Inferior parietal cortex (tissue), 1 donor: ENCODE measurements at regions not wholly inside any gene's neighbourhood (a gene's known extent, or its start where the extent isn't known, plus 50 kb on each side); places are given as distances from the start of the nearest gene placed in this dataset.

Source experiments
- DNase-seq: peaks from one replicate; pipeline ENCODE4 v3.0.0-alpha.2; 2016; ENCODE audit errors: extremely low spot score

GRCh38 chr10:85213493-85213892 lies 885.1 kb downstream of the CCSER2 start:
- DNase-seq, result no peak

DNA sequence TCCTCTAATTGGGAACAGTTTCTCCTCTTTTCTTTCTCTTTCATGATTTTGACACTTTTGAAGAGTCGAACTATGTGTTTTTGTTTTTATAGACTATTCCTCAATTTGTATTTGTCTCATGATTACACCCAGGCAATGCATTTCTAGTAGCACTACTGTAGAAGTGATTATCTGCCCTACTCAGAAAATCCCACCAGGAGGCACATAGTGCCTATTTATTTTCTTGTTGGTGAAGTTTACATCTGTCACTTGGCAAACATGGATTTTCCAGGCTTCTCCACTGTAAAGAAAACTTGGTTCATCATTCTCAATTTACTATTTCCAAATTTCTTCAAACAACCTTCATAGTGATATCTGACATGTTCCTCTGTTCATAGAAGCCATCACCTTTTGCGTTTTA lies 893.9 kb downstream of the CCSER2 start:
- peak; percentile 3 for DNase-seq

GRCh38 chr10:85224366-85224940 lies 896.1 kb downstream of the CCSER2 start:
- DNase-seq, result no peak

DNA sequence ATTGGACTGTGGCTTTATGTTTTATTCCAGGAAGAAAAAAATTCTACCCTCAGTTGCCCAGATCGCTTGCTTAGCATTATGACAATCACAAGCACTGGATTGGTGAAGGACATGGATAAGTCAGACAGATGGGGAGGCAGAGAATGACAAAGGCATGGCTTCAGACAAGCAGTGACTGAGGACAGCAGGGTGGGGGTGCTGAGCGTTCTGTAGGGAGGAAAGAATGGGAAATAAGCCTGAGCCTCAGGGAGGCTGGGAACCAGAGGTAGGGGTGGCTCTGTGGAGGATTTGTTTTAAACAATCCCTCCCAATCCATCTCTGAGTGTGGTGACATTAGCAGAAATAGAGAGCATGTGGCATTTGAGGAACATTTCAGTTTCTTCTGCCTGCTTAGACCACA lies 896.9 kb downstream of the CCSER2 start:
- no peak for DNase-seq

- no peak for DNase-seq
These were observed 898.2 kb downstream of the CCSER2 start for GRCh38 chr10:85226596-85226995.

- DNase-seq, result no peak
These were observed 900.3 kb downstream of the CCSER2 start for GRCh38 chr10:85228726-85229125.

DNA sequence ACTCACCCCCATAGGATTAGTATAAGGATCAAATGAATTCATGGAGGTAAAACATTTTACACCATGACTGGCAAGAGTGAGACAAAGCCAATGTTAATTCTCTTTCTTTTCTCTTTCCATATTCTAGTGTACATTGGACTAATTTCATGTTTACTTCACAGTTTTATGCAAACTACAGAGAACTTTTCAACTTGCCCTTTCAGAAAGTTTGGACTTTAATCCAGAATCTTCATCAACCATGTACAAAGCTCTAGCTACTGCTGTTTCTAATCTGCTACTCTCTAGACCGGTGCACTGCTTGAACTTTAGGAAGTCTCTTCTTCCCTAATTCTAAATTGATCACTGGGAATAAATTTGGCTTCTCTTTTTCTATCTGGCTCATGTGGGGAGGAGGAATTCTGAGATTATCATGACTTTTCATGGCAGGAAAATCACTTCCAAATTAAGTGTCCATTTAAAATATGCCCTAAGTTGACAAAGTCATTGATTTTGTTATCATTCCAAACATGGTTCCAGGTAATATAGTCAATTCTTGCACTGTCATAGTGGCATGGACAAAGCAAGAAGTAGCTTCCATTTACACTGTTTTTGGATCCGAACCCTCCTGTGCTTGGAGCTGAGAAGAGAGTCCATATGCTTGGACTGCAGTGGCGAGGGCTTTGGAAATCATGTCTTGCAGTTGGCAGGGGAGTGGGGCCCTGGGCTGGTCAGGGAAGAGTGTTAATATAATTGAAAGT lies 903.3 kb downstream of the CCSER2 start:
- no peak for DNase-seq

DNA sequence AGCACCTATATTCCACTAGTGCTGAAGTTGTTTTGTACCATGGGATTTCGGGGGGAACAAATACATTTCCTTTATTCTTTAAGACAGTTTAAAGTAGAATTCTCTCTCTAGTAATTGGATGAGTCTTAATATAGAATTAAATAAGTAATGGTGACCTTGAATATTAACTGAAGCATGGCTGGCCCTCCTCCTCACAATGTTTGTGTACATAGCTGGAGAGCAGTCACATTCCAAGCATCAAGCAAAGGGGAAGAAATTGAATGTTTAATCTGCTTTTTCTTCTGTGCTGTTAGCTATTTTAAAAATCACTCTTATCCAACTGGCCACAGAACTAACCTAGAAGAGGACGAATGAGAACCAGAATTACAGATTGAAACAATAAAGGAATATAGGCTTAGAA lies 906.9 kb downstream of the CCSER2 start:
- no peak for DNase-seq

DNA sequence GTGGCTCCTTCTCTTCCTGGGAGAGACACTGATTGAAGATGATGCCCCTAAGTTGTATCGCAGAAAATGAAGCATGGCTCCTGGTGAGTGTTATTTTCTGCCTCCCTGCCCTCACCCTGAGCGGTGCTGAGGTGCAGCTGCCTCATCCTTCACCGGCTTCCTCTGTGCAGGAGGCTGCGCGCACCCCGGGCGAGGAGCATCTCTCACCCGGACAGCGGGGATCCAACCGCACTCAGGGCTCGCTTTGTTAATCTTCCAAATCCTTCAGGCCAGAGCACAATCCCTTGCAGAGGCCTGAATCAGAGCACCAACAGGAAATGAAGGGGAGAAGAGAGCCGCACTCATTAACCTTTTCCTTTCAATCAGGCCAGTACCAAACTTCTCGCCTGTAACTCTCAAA lies 910.3 kb downstream of the CCSER2 start:
- DNase-seq, result no peak

GRCh38 chr10:85250304-85250703 lies 921.9 kb downstream of the CCSER2 start:
- no peak for DNase-seq

- no peak for DNase-seq
These were observed 928.1 kb downstream of the CCSER2 start for GRCh38 chr10:85256481-85256880.

DNA sequence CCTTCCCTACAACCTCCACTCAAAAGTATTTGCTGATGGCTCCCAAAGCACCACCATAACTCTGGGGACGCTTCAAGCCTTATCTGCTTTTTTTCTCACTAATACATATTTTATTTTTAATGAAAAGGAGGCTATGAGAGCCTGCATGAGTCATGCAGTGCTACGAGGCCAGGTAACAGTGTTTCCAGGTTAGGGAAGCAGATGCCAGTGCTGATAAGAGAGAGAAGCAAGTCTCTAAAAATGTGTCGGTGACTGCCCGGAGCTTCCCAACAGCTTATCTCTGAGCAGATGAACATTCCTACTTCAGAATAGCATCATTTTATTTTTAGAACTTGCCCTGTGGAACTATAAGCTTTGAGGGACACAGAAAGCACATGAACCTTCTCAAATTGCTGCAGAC lies 931.5 kb downstream of the CCSER2 start:
- DNase-seq, result no peak

DNA sequence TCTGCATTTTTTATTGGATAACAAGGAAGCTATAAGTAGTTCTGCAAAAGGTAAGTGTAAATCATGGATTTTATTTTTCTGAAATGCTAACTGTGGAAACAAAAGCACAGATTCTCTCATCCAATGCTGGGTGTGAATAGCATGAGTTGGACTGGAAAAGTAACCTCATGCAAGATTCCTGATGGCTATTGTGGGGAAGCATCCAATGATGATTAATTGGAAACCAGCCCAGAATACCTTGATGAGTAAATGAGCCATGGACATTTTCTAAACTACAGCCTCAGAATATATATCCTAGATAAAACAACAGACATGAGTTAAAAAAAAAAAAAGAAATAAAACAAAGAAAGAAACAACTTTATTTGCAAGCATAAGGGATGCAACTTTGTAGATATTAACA lies 934.6 kb downstream of the CCSER2 start:
- no peak for DNase-seq

- no peak for DNase-seq
These were observed 936.7 kb downstream of the CCSER2 start for GRCh38 chr10:85265121-85265520.

GRCh38 chr10:85266808-85267207 lies 938.4 kb downstream of the CCSER2 start:
- no peak for DNase-seq

GRCh38 chr10:85280014-85280413 lies 951.6 kb downstream of the CCSER2 start:
- DNase-seq, result no peak

DNA sequence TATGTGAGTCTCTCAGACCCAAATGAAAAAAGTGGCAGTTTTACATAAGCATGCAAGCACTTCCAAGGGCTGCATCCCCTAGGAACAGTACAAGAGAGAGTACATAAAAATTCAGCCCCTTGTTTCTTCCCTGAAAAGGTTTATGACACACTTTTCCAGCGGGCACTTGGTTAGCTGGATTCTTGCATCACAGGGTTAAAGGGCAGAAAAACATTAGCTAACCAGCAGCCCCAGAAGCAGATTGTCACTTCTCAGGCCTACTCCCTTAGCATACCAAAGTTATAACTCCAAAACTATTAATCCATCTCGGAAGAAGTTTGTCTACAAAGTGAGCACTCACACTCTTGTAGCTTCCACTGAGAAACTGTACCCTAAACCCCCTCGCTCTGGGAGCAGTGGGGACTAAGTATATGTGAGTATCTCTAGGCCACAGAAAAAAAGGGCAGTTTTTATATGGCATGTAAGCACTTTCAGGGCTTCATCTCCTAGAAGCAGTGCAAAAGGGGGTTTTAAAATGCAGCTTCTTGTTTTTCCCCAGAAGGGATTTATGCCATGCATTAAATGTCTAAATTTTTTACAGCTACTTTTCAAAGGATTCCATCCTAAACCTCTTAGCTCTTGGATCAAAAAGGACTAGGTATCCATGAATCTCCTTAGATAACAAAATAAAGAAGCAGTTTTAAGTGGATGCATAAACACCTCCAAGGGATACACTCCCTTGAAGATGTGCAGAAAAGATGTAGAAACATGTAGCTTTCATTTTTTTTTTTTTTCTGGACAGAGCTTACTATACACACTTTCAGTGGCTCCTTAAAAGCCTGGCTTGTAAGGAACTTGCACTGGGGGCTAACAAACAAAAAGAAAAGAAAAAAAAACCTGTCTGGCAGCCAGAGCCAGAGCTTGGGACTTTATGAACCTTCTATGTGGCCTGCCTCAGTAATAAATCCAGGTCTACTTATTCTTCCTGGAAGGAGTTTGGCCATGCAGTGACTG lies 956.7 kb downstream of the CCSER2 start:
- no peak for DNase-seq

DNA sequence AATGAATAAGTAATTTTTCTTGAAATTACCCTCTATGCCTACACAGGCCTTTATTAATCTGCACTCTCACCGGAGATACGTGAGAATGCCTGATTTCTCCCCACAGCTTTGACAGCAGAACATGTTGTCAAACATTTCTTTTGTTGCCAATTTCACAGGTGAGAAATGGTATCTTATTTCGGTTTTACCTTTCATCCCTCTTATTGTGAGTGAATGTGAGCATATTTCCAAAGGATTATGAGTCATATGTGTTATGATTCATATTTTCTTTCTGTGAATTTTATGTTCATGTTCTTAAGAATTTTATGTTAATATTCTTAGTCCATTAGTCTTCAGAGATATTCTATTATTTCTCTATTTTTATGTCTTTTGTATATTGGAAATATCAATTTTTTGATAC lies 965.1 kb downstream of the CCSER2 start:
- no peak for DNase-seq

DNA sequence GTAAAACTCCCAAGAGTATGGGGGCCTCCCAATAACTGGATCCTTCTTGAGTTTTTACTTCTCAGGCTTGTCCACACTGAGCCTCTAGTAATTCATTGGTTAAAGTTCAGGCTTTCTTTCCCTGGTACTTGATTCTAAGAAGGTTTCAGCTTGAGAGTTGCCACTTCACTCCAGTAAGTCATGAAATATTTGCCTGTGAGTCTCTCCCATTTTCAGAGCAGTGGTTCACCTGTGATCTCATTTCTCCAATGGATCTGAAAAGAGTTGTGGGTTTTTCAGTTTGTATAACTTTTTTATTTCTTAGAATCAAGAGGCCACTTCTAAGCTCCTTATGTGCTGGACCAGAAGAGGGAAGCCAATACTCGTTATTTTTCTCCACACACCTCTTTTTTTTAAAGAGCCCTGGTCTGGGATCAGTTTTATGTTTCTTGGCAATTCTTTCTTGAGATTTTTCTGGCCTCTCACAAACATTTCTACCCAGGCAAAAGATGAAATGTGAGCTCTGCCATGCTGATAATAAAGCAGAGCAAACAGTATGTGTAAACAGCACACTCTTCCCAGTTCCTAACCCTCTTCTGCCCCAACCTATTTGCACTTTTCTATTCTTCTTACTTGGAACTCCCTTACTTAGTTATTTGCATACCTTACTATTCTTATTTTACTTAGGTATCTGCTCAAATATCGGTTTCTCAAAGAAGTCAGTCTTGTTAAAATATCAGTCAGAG lies 983.4 kb downstream of the CCSER2 start:
- no peak for DNase-seq

DNA sequence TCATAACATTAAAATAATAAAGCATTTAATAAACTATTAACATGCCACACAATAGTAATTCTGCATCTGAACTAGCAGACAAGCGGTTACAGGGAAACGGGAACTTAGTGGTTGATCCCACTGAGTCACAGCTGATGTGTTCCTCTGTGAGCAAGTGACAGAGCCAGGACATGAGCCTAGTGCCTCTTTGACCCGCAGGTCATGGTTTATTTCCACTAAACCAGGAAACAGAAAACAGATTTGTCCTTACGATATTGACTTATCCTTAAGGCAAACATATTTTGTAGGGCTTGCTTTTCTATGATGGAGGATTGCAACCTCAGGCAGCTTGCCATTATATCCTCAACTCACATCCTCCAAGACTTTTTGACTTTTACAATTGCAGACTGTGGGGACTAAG lies 987.3 kb downstream of the CCSER2 start:
- DNase-seq, result no peak

- DNase-seq, result no peak
These were observed 987.9 kb downstream of the CCSER2 start for GRCh38 chr10:85316276-85316675.

DNA sequence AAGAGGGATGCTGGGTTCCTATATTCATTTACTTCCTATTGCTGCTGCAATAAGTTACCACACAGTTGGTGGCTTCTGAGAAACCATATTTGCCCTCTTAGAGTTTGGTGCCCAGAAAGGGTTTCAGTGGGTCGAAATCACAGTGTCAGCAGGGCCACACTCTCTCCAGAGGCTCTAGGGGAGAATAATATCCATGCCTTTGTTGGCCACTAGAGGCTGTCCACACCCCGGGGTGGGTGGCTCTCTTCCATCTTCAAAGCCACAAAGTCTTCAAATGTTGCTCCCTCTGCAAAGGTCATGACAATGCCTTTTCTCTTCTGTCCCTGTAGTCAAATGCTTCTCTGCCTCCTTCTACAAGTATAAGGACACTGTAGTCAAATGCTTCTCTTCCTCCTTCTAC lies 989.4 kb downstream of the CCSER2 start:
- DNase-seq, result no peak
